ENCODE measurements at regions not wholly inside any gene's neighbourhood (a gene's known extent, or its start where the extent isn't known, plus 50 kb on each side); places are given as distances from the start of the nearest gene placed in this dataset.

DNA sequence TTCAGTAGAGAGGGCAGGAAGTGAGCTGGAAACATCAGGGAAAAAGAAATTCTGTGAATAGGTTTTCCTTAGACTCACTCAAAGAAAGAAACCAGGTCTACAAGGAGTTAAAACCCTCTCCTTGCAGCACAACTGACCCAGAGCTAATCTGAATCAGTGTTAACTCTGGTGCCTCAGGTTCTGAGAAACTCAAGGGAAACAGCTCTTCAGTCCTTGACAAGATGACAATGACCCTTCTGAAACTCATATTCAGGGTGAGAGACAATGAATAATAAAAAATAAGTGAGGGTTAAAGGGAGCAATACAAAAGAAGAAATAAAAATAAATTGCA is 903.6 kb downstream of the STPG2 start:
- Histone ChIP-seq H3K9ac (ENCODE audit: low read length) (no peak overlapping the region), H3K27me3 (ENCODE audit: insufficient read depth, low read length) (no peaks in the 10 kb centered on the region), H3K79me2 (ENCODE audit: insufficient read depth, low read length) (no peaks in the 10 kb centered on the region), H3K27ac (ENCODE audit: low read depth, low read length) (no peak overlapping the region), H2AFZ (ENCODE audit: low read depth, low read length, poor library complexity, severe bottlenecking) (no peak overlapping the region), H3K9me3 (ENCODE audit: control insufficient read depth in 1 of 2, insufficient read depth in 1 of 2, low read depth in 1 of 2, low read length in 2 of 2) (no peaks in the 10 kb centered on the region), H3K4me1 (ENCODE audit: control insufficient read depth in 1 of 2, insufficient read depth in 2 of 2, low read length in 2 of 2) (no peaks in the 10 kb centered on the region), H3K9me2 (ENCODE audit: insufficient read depth) (no peaks in the 10 kb centered on the region), H4K20me1 (ENCODE audit: insufficient read depth) (no peaks in the 10 kb centered on the region), H3K36me3 (ENCODE audit: control insufficient read depth in 1 of 2, insufficient read depth in 2 of 2, low read length in 2 of 2) (no peaks in the 10 kb centered on the region), H3K4me3 (replicated peaks in 1 of 2; ENCODE audit: low read depth in 1 of 2, low read length in 2 of 2) (no peak overlapping the region), H3K4me2 (ENCODE audit: low read length) (no peak overlapping the region)
- CTCF ChIA-PET, result no interaction called here
- intact Hi-C loops (cut with micrococcal nuclease), result no loop called here
- RAD21 ChIA-PET (ENCODE audit: low non-redundant PET in 1 of 2, low total read pairs in 2 of 2, uncharacterized antibody in 2 of 2, unreplicated experiment in 2 of 2), result no interaction called here
- DNase-seq (ENCODE audit: low read depth, low spot score), result no peak
- POLR2A ChIA-PET, result no interaction called here
- no peak for ATAC-seq
- no TSS peak for BruUV-seq (replicated peaks)
- TF ChIP-seq SRF (IDR thresholded peaks at IDR 0.05; ENCODE audit: low read depth) (no peak), EZH2 (IDR thresholded peaks at IDR 0.05) (no peak), JUND (IDR thresholded peaks at IDR 0.05) (no peak), POLR2AphosphoS5 (IDR thresholded peaks at IDR 0.05; ENCODE audit: low read depth, low read length) (no peak), ZNF274 (IDR thresholded peaks at IDR 0.05; ENCODE audit: low read depth, low read length) (no peak), EGR1 (IDR thresholded peaks at IDR 0.05; ENCODE audit: low read depth) (no peak), SIN3A (IDR thresholded peaks at IDR 0.05; ENCODE audit: low read depth) (no peak), SP1 (IDR thresholded peaks at IDR 0.05; ENCODE audit: low read depth) (no peak), TCF7L2 (IDR thresholded peaks at IDR 0.05; ENCODE audit: borderline replicate concordance, extremely low read depth, insufficient read depth, insufficient read length) (no peak), EZH2phosphoT487 (IDR thresholded peaks at IDR 0.05; ENCODE audit: borderline replicate concordance) (no peak), ELF1 (IDR thresholded peaks at IDR 0.05; ENCODE audit: borderline replicate concordance, low read depth) (no peak), POLR2A (IDR thresholded peaks at IDR 0.05; ENCODE audit: borderline replicate concordance, extremely low read depth, insufficient read depth, insufficient read length) (no peak)

DNA sequence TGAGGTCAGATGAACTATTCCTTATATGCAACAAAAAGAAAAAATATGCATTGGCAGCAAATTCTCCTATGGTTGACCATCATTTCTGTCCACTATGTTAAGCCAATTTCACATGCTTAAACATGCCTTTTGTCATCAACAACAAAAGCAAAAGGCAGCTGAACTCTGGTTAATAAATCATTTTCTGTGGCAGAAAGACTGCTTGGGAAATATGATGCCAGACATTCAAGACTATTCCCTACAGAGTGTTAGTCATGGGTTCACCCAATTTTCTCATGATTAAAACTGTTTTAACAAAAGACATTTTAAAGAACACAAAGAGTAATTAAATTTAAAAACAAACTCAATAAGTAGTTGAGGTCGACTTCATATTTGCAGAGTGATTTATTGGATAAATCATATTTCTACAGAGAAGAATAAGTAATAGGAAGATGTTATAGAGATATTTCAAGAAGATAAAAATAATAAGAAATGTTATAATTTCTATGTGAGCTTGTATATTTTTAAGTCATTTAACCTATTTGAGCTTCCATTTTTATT is 890.6 kb downstream of the STPG2 start:
- peaks cover 3% of the 10 kb centered on the region; the same call in 1 of the 2 replicates for H3K9me2 ChIP-seq (ENCODE audit: insufficient read depth)
- ChIA-PET RAD21 (ENCODE audit: low non-redundant PET in 1 of 2, low total read pairs in 2 of 2, uncharacterized antibody in 2 of 2, unreplicated experiment in 2 of 2) (no interaction called here), POLR2A (no interaction called here), CTCF (no interaction called here)
- H3K4me1 ChIP-seq (ENCODE audit: control insufficient read depth in 1 of 2, insufficient read depth in 2 of 2, low read length in 2 of 2), result no peaks in the 10 kb centered on the region
- H3K4me3 ChIP-seq (replicated peaks in 1 of 2; ENCODE audit: low read depth in 1 of 2, low read length in 2 of 2), result no peak overlapping the region
- ATAC-seq (no peak), DNase-seq (ENCODE audit: low read depth, low spot score) (no peak)
- H2AFZ ChIP-seq (ENCODE audit: low read depth, low read length, poor library complexity, severe bottlenecking), result no peak overlapping the region
- no peak overlapping the region for H3K9ac ChIP-seq (ENCODE audit: low read length)
- intact Hi-C loops (cut with micrococcal nuclease), result no loop called here
- H3K27me3 ChIP-seq (ENCODE audit: insufficient read depth, low read length), result no peaks in the 10 kb centered on the region
- no TSS peak for BruUV-seq (replicated peaks)
- no peaks in the 10 kb centered on the region for H3K9me3 ChIP-seq (ENCODE audit: control insufficient read depth in 1 of 2, insufficient read depth in 1 of 2, low read depth in 1 of 2, low read length in 2 of 2)
- no peaks in the 10 kb centered on the region for H3K79me2 ChIP-seq (ENCODE audit: insufficient read depth, low read length)
- H4K20me1 ChIP-seq (ENCODE audit: insufficient read depth), result no peaks in the 10 kb centered on the region
- no peaks in the 10 kb centered on the region for H3K36me3 ChIP-seq (ENCODE audit: control insufficient read depth in 1 of 2, insufficient read depth in 2 of 2, low read length in 2 of 2)
- H3K4me2 ChIP-seq (ENCODE audit: low read length), result no peak overlapping the region
- no peak overlapping the region for H3K27ac ChIP-seq (ENCODE audit: low read depth, low read length)
- TF ChIP-seq YY1 (IDR thresholded peaks at IDR 0.05; ENCODE audit: extremely low read depth, insufficient replicate concordance, low read depth, low read length) (no peak), POLR2A (IDR thresholded peaks at IDR 0.05; ENCODE audit: borderline replicate concordance, extremely low read depth, insufficient read depth, insufficient read length) (no peak), JUND (IDR thresholded peaks at IDR 0.05) (no peak), FOSL1 (IDR thresholded peaks at IDR 0.05; ENCODE audit: low read depth) (no peak), RAD21 (IDR thresholded peaks at IDR 0.05; ENCODE audit: low read depth) (no peak), EGR1 (IDR thresholded peaks at IDR 0.05; ENCODE audit: low read depth) (no peak), EZH2phosphoT487 (IDR thresholded peaks at IDR 0.05; ENCODE audit: borderline replicate concordance) (no peak), POLR2AphosphoS5 (IDR thresholded peaks at IDR 0.05; ENCODE audit: low read depth, low read length) (no peak), SIN3A (IDR thresholded peaks at IDR 0.05; ENCODE audit: low read depth) (no peak), SRF (IDR thresholded peaks at IDR 0.05; ENCODE audit: low read depth) (no peak), CEBPB (IDR thresholded peaks at IDR 0.05; ENCODE audit: low read depth) (no peak)
- TF ChIP-seq, protein P1, sequence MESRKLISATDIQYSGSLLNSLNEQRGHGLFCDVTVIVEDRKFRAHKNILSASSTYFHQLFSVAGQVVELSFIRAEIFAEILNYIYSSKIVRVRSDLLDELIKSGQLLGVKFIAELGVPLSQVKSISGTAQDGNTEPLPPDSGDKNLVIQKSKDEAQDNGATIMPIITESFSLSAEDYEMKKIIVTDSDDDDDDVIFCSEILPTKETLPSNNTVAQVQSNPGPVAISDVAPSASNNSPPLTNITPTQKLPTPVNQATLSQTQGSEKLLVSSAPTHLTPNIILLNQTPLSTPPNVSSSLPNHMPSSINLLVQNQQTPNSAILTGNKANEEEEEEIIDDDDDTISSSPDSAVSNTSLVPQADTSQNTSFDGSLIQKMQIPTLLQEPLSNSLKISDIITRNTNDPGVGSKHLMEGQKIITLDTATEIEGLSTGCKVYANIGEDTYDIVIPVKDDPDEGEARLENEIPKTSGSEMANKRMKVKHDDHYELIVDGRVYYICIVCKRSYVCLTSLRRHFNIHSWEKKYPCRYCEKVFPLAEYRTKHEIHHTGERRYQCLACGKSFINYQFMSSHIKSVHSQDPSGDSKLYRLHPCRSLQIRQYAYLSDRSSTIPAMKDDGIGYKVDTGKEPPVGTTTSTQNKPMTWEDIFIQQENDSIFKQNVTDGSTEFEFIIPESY (IDR thresholded peaks at IDR 0.05; ENCODE audit: extremely low read depth, insufficient replicate concordance, low read length), result no peak
- TF ChIP-seq, protein P2, sequence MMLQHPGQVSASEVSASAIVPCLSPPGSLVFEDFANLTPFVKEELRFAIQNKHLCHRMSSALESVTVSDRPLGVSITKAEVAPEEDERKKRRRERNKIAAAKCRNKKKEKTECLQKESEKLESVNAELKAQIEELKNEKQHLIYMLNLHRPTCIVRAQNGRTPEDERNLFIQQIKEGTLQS (IDR thresholded peaks at IDR 0.05), result no peak
